ENCODE measurements at regions not wholly inside any gene's neighbourhood (a gene's known extent, or its start where the extent isn't known, plus 50 kb on each side); places are given as distances from the start of the nearest gene placed in this dataset.

DNA sequence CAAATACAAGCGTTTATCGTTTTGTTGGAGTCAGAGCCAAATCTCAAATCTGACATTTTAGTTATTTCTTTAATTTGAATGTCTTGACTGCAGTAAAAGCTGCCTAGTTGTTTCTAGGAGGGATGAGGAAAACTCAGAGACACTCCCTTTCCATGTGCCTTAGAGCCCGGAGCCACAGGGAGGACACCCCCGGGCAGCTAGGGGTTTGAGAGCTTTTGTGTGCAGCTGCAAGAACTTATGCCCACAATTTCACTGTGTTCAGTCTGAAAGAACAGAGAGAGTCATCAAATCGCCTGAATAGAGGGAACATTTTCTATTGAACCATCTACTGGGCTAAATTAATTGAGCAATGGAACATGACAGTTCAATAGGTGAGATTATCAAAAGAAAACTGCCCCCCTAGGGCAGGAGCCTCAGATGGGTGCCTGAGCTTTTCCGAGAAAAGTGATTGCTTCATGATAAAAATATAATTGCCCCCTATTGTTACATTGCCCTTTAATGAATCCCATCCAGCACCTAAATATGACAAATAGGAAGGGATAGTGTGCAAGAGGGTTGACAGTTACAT, 709.3 kb upstream of the RGMB start:
- no peak for DNase-seq (ENCODE audit: low spot score)

DNA sequence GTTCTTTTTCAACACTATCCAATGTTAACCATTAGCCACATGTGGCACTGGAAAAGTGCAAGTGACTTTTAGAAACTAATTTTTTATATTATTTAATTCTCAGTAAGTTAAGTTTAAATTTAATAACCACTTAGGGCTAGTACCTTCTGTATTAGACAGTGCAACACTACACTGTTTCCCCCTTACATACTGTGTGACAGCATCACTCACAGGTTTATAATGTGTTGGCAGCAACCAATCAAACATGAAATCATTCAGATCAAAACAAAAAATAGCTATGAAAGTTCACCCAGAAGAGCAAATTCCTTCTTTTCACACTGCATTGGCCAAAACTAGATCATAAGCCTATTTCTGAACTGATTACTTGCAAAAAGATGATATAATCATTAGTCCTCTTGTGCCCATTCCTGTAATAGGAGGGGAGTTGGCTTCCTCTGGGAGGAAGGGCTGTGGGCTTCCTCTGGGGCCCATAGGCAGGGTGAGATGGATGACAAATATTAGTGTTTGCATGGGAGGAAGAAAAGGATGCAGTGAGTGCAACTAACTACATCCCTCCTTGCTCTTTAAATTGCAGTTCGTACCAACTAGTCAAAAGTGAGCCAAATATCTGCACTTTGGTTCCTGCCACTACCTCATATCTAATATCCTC, 708.1 kb upstream of the RGMB start:
- no peak for DNase-seq (ENCODE audit: low spot score)

GRCh38 chr5:98066910-98067309, 706.6 kb upstream of the RGMB start:
- DNase-seq (ENCODE audit: low spot score) = no peak

DNA sequence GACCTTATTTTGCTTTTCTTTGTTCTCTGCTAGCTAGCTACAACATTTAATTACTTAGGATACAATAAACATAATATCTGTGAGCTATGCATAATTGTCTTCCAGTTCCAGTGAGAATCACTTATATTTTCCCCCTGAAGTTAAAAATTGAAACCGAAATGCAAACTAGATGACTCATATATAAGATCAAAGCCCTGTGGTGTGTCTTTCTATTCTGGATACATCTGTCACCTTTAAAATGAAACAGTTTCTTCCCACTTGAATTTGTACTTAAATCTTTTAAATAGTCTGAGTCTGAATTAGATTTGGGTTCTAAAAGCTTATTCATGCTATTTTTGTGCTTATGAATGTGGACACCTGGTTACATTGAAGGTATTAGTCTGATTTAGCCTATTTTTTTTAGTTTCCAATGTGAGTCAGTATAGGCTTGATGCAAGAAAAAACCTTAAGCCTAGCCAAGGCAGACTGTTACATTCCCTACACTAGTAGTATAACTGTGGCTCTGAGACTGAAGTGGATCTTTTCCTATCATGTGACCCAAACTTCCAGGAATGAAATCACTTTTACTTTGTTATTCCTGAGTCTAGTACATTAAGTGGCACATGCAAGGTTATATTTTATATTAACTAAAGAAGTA, 703.5 kb upstream of the RGMB start:
- DNase-seq (ENCODE audit: low spot score) = no peak

DNA sequence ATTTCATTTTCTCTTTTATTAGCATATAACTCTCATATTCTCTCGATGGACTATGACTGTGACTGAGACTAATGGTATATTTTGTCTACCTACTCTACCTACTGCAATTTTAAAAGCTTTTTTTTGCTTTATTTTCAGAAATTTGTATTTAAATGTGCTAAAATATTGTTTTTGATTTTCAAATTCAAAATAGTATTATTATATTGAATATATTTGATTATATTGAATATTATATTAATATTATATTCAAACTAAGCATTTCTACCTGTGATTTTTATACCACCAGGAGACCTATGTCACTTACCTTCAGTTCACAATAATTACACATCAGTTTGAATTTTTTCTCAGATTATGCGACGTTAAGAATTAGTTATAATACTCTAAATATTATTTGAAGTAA, 700.5 kb upstream of the RGMB start:
- no peak for DNase-seq (ENCODE audit: low spot score)

DNA sequence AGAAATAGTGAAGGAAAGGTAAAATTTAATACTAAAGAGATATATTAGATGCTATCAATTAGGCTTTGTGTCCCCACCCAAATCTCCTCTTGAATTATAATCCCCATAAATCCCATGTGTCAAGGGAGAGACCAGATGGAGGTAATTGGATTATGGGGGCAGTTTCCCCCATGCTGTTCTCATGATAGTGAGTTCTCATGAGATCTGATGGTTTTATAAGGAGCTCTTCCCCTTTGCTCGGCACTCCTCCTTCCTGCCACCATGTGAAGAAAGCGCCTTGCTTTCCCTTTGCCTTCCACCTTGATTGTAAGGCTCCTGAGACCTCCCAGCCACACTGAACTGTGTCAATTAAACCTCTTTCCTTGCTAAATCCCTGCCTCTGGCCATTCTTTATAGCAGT, 697.0 kb upstream of the RGMB start:
- no peak for DNase-seq (ENCODE audit: low spot score)

DNA sequence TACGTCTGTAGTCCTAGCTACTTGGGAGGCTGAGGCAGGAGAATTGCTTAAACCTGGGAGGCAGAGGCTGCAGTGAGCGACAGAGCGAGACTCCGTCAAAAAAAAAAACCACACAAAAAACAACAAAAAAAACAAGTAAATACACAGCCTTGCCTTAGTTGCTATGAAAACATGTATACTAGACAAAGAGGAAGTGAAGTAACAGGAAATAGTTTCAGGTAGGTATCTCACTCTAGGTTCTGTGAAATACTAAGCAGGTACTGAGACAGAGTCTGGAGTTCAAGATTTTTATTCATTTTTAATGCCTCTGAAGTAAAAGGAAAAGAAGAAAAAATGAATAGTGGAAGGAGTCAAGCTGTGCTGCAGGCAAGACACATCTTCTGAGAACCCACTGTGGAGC, 687.9 kb upstream of the RGMB start:
- DNase-seq (ENCODE audit: low spot score) = no peak

DNA sequence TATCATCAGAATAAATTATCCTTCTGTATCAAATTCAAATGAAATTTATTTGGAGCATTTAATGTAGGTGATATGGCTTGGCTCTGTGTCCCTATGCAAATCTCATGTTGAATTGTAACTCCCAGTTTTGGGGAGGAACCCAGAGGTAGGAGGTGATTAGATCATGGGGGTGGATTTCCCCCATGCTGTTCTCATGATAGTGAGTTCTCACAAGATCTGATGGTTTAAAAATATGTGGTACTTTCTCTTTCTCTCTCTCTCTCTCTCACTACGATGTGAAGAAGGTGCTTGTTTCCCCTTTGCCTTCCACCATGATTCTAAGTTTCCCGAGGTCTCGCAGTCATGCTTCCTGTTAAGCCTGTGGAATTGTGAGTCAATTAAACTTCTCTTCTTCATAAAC, 678.4 kb upstream of the RGMB start:
- no peak for DNase-seq (ENCODE audit: low spot score)

DNA sequence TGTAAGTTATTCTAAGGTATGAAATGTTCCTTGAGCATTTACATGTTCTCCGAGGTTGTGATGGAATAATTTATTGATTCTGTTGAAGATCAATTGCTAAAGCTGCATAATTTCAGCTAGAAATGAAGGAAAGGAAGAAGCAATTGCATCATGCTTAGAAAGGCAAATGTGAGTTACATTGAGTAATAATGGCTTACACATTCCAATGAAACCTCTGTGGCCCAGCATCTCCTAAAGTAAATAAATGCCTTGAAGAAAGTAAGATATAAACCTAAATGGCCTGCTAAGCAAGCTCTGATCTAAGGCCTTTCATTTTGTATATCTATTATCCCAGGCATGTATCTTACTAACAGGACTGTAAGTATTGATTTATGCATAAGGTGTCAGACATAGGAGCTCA, 677.3 kb upstream of the RGMB start:
- peak; percentile 22 for DNase-seq (ENCODE audit: low spot score)

GRCh38 chr5:98099448-98100105, 673.9 kb upstream of the RGMB start:
- DNase-seq (ENCODE audit: low spot score) = peak; percentile 3

- DNase-seq (ENCODE audit: low spot score) = no peak
These were observed 672.3 kb upstream of the RGMB start for GRCh38 chr5:98101131-98101530.

- no peak for DNase-seq (ENCODE audit: low spot score)
These were observed 670.5 kb upstream of the RGMB start for GRCh38 chr5:98102936-98103335.

DNA sequence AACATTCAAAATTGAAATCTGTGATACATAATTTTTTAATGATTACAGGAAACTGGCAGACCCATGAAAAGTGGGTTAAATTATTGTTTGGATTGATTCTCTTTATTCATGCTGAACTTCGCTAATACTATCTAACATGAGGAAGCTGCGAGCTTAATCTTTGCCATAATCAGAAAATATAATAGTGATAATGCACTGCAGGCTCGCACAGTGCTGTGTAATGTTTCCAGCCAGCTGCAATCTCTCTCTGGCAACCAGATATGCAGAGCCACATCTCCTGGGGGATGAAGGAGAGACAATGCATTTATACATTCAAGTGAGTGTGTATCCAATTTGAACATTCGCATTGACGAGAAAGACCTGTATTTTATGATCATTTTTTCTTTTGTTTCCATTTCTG, 669.7 kb upstream of the RGMB start:
- no peak for DNase-seq (ENCODE audit: low spot score)

DNA sequence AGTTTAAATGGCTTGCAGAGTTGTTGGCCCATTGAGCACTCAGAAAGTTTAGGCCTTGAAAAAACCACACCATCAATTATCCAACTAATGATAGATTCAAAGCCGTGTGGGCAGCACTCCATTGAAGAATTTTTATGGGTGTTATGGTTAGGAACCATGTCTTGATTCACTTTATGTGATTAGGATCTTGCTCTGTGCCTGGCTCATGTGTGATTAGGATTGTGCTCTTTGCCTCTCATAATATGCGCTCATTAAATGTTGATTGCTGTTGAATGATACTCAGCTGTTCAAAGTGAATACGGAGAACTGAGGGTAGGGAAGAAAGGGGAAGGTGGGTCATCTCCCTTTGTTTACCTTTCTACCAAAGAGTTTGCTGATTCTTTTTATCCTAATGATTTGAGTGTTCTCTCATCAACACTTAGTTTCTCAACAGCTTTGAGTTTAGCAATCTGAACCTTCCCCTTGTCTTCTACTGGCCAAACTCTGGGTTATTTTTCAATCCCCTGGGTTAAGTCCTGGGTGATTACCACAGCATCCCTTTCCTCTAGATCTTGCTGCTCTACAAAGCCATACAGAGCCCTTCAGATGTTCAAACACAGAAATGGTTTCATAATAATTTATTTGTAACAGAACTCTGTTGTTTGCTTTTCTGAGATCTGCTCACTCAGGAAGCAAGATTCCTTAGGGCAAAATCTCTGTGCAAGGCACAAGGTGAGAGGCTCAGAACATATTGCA, 668.8 kb upstream of the RGMB start:
- no peak for DNase-seq (ENCODE audit: low spot score)

DNA sequence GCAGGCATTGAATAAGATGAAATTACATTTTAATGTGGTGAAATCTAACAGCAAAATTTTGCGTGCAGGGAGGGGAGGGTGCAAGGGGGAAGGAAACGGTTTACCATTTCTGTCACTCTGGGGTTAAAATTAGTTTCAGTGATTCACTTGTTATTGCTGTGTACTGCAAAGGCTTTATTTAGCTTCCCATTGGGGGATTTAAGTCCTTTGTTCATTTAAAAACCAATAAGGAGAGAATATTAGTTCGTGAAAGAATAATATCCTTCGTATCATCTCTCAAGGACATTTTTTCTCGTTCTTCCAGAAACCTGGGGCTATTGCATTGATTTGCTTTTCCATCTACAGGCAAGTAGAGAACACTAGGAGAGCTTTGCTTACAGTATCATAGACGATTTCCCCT, 667.8 kb upstream of the RGMB start:
- DNase-seq (ENCODE audit: low spot score) = no peak

- no peak for DNase-seq (ENCODE audit: low spot score)
These were observed 667.1 kb upstream of the RGMB start for GRCh38 chr5:98106116-98107031.

GRCh38 chr5:98108497-98108896, 665.0 kb upstream of the RGMB start:
- peak; percentile 23 for DNase-seq (ENCODE audit: low spot score)

DNA sequence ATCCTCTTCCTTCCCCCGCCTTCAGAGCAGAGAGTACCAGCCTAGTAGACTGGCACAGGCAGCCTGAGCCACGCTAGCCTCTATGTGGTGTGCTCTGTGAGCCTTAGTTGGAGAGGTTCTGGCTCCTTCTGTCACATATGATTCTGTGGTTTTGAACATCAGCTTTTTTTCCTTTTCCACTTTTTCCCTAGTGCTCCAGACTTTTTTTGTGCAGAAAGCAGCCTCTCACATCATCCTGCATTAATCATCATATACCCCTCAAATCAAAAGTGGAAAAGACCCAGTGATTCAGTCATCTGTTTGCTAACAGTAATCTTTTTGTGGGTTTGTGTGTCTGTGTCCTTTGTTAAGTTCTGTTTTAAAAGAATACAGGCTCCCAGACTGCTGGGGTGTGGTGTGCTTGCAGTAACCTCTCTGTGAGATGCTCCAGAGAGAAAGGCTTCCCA, 663.9 kb upstream of the RGMB start:
- DNase-seq (ENCODE audit: low spot score) = peak; percentile 53

GRCh38 chr5:98110282-98110691, 663.2 kb upstream of the RGMB start:
- peak; percentile 23 for DNase-seq (ENCODE audit: low spot score)

DNA sequence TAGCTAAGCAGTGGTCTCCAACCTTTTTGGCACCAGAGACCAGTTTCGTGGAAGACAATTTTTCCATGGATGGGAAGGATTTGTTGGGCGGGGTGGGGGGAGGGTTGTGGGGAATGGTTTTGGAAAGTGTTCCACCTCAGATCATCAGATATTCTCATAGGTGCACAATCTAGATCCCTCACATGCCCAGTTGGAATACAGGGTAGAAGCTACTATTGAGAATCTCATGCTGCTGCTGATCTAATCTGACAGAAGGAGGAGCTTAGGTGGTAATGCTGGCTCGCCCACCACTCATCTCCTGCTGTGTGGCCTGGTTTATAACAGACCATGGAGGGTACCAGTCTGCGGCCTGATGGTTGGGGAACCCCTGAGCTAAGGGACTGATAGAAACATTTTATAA, 662.7 kb upstream of the RGMB start:
- no peak for DNase-seq (ENCODE audit: low spot score)

DNA sequence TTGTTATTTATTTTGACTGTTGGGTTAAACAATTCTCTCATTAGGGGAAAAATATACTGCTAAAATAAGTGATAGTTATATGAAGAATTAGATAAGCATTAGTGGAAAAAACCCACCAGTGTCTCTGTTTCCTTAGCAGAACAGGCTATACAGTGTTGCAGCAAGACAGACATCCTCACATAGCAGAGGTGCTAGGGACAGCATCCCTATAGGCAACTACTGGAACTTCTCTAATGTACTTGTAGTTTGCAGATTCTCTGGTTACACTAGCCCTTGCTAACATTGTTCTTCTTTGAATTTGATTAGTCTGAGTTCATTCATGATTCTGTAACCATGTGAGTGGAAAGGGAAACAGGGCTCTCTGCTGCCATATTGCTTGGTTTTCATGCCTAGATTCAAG, 661.8 kb upstream of the RGMB start:
- DNase-seq (ENCODE audit: low spot score) = no peak
